ENCODE measurements at regions not wholly inside any gene's neighbourhood (a gene's known extent, or its start where the extent isn't known, plus 50 kb on each side); places are given as distances from the start of the nearest gene placed in this dataset.

- DNase-seq = no peak
Measured at GRCh38 chr4:71243091-71243833, 95.6 kb upstream of the SLC4A4 start.

DNA sequence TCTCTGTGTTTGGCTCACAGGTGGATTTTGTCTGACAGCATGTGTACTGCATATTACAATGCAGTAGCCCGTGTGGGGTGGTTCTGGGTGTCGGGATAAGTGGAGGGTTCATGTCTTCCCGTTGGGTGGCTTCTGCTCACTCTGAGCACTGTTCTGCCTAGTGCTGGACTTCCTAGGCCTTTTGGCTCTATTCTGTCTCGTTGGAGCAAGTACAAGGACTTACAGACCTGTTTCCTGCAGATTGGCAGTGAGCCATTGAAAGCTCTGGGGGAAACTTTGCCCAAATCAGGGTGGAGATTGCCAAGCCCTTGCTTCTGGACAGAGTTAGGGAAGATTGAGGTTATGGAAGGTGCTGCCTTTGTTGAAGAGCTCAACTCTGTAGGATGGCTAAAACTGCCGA, 91.1 kb upstream of the SLC4A4 start:
- DNase-seq = no peak

DNA sequence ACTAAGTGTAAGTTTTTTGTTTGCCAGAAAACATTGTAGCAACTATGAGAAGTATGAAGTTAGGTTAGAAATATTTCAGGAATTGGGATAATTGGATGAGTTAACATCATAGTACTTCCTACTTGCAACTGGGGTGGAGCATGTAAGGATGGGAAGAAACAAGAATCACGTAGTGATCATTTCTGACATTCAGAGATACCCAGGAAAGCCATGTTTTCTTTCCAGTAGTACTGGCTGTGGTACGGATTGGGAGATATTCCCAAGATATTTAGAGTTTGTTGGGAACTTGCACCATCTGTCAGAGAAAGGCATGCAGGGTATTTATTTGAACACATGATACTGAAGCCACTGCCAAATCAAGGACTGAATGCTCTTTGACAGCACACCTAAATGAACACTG, 87.6 kb upstream of the SLC4A4 start:
- no peak for DNase-seq

- DNase-seq = no peak
Measured at GRCh38 chr4:71253545-71253944, 85.3 kb upstream of the SLC4A4 start.

- no peak for DNase-seq
Measured at GRCh38 chr4:71254451-71255012, 84.3 kb upstream of the SLC4A4 start.

GRCh38 chr4:71255976-71256375, 82.8 kb upstream of the SLC4A4 start:
- DNase-seq = no peak

- no peak for DNase-seq
Measured at GRCh38 chr4:71257761-71258160, 81.1 kb upstream of the SLC4A4 start.

DNA sequence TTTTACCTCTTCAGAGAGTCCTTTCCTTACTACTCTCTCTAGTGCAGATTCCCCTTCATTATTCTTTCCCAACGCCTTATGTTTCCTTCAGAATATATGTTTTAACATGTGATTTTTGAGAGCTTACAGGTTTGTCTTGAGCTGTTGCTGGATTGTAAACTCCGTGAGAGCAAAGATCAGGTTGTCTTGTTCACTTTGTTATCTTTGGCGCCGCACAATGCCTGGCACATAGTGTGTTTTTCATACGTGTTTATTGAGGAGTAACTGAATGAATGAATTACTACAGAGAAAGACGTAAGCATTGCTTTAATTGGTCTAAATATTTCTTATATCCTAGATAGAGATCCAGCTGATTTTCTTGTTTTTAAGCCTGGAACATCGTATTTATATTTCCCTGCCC, 80.5 kb upstream of the SLC4A4 start:
- DNase-seq = no peak

GRCh38 chr4:71259280-71259679, 79.5 kb upstream of the SLC4A4 start:
- DNase-seq = no peak

DNA sequence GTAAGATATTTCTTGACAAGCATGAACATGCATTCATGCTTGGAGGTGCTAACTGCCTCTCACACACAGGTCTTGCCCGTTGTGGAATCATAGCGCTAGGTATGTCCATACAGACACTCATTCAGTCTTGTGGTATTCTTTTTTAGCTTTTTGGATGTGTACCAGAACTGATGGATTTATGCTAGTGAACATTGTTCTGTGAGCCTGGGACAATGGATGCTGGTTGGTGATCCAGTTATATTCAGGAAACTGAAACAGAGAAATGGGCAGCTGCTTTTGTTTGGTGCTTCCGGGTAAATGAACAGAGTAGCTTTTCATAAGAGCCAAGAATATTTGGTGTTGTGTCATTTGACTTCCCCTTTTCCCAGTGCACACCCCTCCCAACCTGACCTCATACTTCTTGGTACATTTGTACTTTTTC, 78.9 kb upstream of the SLC4A4 start:
- DNase-seq = no peak

GRCh38 chr4:71260544-71260943, 78.3 kb upstream of the SLC4A4 start:
- DNase-seq = no peak

DNA sequence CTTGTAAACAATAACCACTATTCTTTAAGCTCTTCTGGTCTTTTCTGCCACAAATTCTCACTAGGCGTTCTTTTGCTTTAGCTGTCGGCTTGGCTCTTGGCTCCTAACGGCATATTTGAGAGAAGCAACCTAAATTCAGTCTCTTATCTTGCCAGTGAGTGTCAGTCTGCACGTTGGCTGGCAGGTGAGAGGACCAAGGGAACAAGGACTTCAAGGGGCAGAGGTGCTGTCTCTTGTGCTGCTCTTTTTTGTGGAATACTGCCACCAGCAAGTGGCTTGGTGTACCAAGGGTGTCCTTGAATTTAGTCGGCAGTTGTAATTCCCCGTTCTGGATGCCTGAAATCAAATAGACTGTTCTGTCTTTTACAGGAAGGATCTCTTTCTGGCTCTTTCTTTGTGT, 77.8 kb upstream of the SLC4A4 start:
- no peak for DNase-seq

DNA sequence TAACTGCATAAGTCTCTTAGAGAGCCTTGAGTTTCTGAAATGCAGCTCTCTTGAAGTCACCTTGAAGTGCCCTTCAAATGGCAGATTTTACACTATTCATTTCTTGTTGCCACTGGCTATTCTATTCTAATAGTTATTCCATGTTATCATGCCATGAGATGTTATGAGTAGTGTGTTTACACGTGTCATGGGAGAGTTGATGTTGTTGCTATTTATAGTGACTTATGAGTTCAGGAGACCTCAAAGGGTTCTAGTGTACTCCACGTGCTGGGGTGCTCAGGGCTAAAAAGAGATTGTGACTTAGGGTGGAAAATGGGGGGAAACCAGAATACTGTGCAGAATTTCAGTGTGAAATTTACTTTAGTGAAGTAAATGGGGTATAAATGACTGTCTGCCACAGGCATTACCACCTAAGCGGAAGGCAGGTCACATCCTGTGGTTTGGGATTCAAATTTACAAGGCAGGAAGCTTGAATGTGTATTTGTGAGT, 77.1 kb upstream of the SLC4A4 start:
- DNase-seq = peak in 1 of 5 experiments; percentile 3

GRCh38 chr4:71262161-71262560, 76.7 kb upstream of the SLC4A4 start:
- no peak for DNase-seq

DNA sequence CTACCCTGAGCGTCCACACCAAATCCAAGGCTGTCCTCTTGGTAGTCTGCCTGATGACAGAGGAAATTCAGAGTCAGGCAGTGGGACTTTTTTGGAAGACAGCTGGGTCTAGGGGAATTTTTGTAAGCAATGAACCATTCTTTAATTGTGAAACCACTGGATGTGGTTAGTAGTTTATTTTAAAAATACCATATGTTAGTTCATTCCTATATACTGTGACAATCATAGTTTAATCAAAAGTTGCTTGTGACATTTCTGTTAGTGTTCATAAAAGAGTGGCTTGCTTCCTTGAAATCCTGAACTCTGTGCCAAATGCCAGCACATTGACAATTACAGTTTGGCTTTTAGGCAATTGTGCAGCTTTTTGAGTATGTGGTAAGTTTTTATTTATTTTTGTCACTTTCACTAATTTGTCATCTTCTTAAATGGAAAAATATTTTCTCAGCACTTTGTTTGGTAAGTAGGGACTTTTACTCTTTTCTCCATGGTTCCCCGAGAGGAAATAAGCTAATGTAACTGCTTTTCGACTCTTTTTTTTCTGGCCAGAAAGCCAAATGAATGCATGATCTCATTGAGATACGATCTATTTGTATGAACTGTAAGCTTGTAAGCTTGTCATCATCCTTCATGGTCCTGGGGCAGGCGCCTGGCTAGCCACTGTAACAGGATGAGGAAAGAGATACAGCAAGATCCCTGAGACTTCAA, 72.6 kb upstream of the SLC4A4 start:
- DNase-seq = no peak

DNA sequence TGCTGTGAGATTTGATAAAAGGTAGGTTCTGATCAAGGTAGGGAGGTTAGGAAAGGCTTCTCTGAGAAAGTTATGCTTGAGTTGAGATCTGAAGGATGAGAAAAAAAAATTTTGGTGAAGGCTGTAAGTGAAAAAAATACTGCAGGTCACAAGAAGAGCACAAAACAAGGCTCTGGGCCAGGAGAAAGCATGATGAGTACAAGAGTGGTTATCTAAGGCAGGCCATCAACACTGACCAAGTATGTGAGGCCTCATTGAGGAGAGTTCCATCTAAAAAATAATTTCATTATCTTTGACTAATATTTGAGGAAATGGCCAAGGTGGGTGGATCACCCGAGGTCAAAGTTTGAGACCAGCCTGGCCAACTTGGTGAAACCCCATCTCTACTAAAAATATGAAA, 71.6 kb upstream of the SLC4A4 start:
- no peak for DNase-seq

DNA sequence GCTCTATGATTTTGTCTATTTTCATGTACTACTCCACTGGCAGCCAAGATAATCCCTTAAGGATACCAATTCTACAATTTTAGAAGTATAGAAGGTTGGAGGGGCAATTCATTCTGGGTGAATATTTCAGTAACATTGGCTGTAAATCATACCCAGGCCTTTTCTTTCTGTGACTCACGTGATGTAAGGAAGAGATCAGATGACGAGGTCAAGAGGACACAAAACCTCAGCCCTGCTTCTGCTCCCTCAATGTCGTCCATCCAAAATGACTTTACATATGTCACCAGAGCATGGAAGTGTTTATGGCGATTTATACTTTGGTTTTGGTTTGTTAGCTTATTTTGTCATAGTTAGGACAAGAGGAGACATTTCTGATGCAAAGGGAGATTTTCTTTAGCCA, 70.7 kb upstream of the SLC4A4 start:
- no peak for DNase-seq

DNA sequence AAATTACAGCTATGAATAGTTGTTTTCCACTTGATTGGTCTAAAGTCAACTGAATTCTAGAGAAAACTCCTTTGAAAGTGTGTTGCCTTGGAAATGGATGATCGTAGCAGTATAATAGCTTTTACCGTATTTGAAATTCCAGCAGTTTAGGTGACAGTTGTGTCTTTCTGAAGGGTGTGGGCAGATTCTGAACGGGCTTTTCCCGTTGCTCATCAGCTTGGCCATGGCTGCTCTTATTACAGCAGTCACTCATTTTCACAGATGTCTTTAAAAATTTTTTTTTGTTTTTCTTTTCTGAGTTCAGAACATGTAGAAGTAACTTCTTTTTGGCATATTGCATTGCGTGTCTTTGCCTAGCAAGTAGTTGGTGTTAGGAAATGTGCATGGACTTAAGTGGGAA, 69.6 kb upstream of the SLC4A4 start:
- DNase-seq = no peak

DNA sequence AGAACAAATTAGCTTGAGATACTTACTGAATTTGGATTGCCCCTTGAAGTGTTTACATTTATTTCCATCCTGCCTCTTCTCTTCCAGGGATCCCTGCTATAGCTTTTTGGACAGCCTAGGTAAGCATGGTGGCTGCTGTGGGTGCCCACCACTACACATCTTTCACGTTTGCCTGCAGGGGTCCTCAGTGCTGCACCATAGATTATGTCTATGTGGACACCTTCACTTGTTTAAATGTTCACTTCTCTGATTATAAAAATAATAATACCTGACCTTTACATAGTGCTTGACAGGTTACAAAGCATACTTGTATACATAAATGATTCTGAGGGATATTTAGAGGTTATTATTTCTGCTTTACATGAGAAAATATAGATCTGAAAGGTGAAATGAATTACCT, 67.9 kb upstream of the SLC4A4 start:
- peak in 2 of 5 experiments; percentile 3 to 15 for DNase-seq

- no peak for DNase-seq
Measured at GRCh38 chr4:71272976-71273375, 65.8 kb upstream of the SLC4A4 start.

- DNase-seq = no peak
Measured at GRCh38 chr4:71275004-71275403, 63.8 kb upstream of the SLC4A4 start.

GRCh38 chr4:71275570-71275969, 63.2 kb upstream of the SLC4A4 start:
- DNase-seq = no peak

- DNase-seq = no peak
Measured at GRCh38 chr4:71277353-71277752, 61.5 kb upstream of the SLC4A4 start.

GRCh38 chr4:71283642-71284257, 55.1 kb upstream of the SLC4A4 start:
- no peak for DNase-seq
